Caco-2 (cell line): ENCODE measurements at regions not wholly inside any gene's neighbourhood (a gene's known extent, or its start where the extent isn't known, plus 50 kb on each side); places are given as distances from the start of the nearest gene placed in this dataset.
A peak's percentile ranks its signal among the peaks of the same experiment; 100 is the strongest.

Experiments
- BruUV-seq: library from RNA; stranded (reverse); fragments of 400-500 nt; replicated peaks from 2 replicates; lab custom pipeline; 2021; lab: Mats Ljungman, UMichigan
- CTCF ChIA-PET: fragments of 300-600 bp; sonication (Branson Sonifier 250); formaldehyde crosslinking; loops from one replicate; lab custom pipeline; 2022; ENCODE audit warnings: antibody characterized with exemption; lab: Charles Lee
- POLR2A ChIA-PET: fragments of 300-600 bp; sonication (Branson Sonifier 250); formaldehyde crosslinking; loops from one replicate; lab custom pipeline; 2022; ENCODE audit warnings: antibody characterized with exemption; lab: Charles Lee
- DNase-seq, 2 experiments: peaks; one replicate each; pipeline versions ENCODE4 v3.0.0 to v3.0.0-alpha.2; 2020 to 2022
- H3K27me3 ChIP-seq: replicated peaks from 2 replicates; pipeline ENCODE4 v1.6.0; 2011; ENCODE audit warnings: low read length; ENCODE audit not compliant: control insufficient read depth, insufficient read depth
- H3K36me3 ChIP-seq: 2 replicates; pipeline ENCODE4 v1.5.1; 2011; ENCODE audit warnings: low read length; ENCODE audit not compliant: control insufficient read depth, insufficient read depth
- H3K4me1 ChIP-seq: fragments of 250-450 bp; sonication (Bioruptor Pico); 2 replicates; pipeline ENCODE4 v1.5.1; 2020; ENCODE audit warnings: mild to moderate bottlenecking
- H3K4me3 ChIP-seq: 2 replicates; pipeline ENCODE4 v1.5.1; 2011; ENCODE audit warnings: low read depth, mild to moderate bottlenecking, control low read depth, low read length
- H3K9me3 ChIP-seq: fragments of 250-450 bp; sonication (Bioruptor Pico); 2 replicates; pipeline ENCODE4 v1.5.1; 2020; ENCODE audit warnings: mild to moderate bottlenecking, moderate library complexity
- H3K27ac Mint-ChIP-seq: one replicate; pipeline ENCODE4 v1.8.0; 2022; ENCODE audit warnings: mixed read lengths; ENCODE audit not compliant: unreplicated experiment
- H3K27me3 Mint-ChIP-seq: one replicate; pipeline ENCODE4 v1.8.0; 2022; ENCODE audit warnings: mixed read lengths; ENCODE audit not compliant: insufficient read depth, unreplicated experiment
- H3K36me3 Mint-ChIP-seq: one replicate; pipeline ENCODE4 v1.8.0; 2022; ENCODE audit warnings: mild to moderate bottlenecking, mixed read lengths; ENCODE audit not compliant: insufficient read depth, unreplicated experiment
- H3K4me1 Mint-ChIP-seq: one replicate; pipeline ENCODE4 v1.8.0; 2022; ENCODE audit warnings: low read depth, mixed read lengths; ENCODE audit not compliant: unreplicated experiment
- H3K4me3 Mint-ChIP-seq: one replicate; pipeline ENCODE4 v1.8.0; 2022; ENCODE audit warnings: mild to moderate bottlenecking, moderate library complexity, mixed read lengths; ENCODE audit not compliant: unreplicated experiment
- H3K9me3 Mint-ChIP-seq: one replicate; pipeline ENCODE4 v1.8.0; 2022; ENCODE audit warnings: mixed read lengths; ENCODE audit not compliant: unreplicated experiment
- CTCF ChIP-seq, 2 experiments: fragments of 200-600 bp in 1 of 2; IDR thresholded peaks; 1 replicate in 1 of 2; 2 replicates in 1 of 2; pipeline versions ENCODE4 v1.5.1 to v1.8.0; 2011 to 2022; ENCODE audit warnings: antibody characterized with exemption in 1 of 2, control low read depth in 1 of 2, inconsistent platforms in 1 of 2, low read depth in 1 of 2, low read length in 1 of 2, mild to moderate bottlenecking in 1 of 2, moderate library complexity in 1 of 2; ENCODE audit not compliant: insufficient read depth in 1 of 2, severe bottlenecking in 1 of 2, unreplicated experiment in 1 of 2
- intact Hi-C: fragments of 100-400 bp; cut with micrococcal nuclease; formaldehyde crosslinking; loops from one replicate; pipeline ENCODE4 v1.10.0; 2022; ENCODE audit not compliant: unreplicated experiment

GRCh38 chr7:153808117-153808516, 244.1 kb upstream of the DPP6 start:
- Mint-ChIP-seq H3K36me3 (no peaks in the 10 kb centered on the region), H3K27ac (no peak overlapping the region), H3K4me3 (no peak overlapping the region), H3K4me1 (no peaks in the 10 kb centered on the region), H3K9me3 (no peaks in the 10 kb centered on the region), H3K27me3 (no peaks in the 10 kb centered on the region)
- Histone ChIP-seq H3K27me3 (no peaks in the 10 kb centered on the region), H3K9me3 (no peaks in the 10 kb centered on the region), H3K4me1 (no peaks in the 10 kb centered on the region), H3K36me3 (no peaks in the 10 kb centered on the region), H3K4me3 (no peak overlapping the region)
- no peak for DNase-seq
- ChIA-PET POLR2A (no interaction called here), CTCF (no interaction called here)
- no TSS peak for BruUV-seq
- TF ChIP-seq CTCF (IDR thresholded peaks at IDR 0.05; ENCODE audit: insufficient read depth in 1 of 2, low read depth in 1 of 2, low read length in 1 of 2, severe bottlenecking in 1 of 2, unreplicated experiment in 1 of 2): no peak
- intact Hi-C loops: no loop called here

GRCh38 chr7:153829525-153829924, 222.7 kb upstream of the DPP6 start:
- Mint-ChIP-seq H3K27me3 (no peaks in the 10 kb centered on the region), H3K9me3 (no peaks in the 10 kb centered on the region), H3K4me3 (no peak overlapping the region), H3K36me3 (no peaks in the 10 kb centered on the region), H3K27ac (no peak overlapping the region), H3K4me1 (no peaks in the 10 kb centered on the region)
- CTCF ChIA-PET: no interaction called here
- no peaks in the 10 kb centered on the region for H3K36me3 ChIP-seq
- TF ChIP-seq CTCF (IDR thresholded peaks at IDR 0.05; ENCODE audit: insufficient read depth in 1 of 2, low read depth in 1 of 2, low read length in 1 of 2, severe bottlenecking in 1 of 2, unreplicated experiment in 1 of 2): no peak
- BruUV-seq: no TSS peak
- POLR2A ChIA-PET: no interaction called here
- H3K9me3 ChIP-seq: no peaks in the 10 kb centered on the region
- H3K27me3 ChIP-seq: no peaks in the 10 kb centered on the region
- H3K4me3 ChIP-seq: no peak overlapping the region
- intact Hi-C loops: no loop called here
- DNase-seq: no peak
- H3K4me1 ChIP-seq: no peaks in the 10 kb centered on the region

- no peaks in the 10 kb centered on the region for H3K4me1 ChIP-seq
- intact Hi-C loops: loop anchor here (10.0 kb wide), 1 partner anchor 447 kb away; no protein-coding TSS in a partner anchor
These were observed 220.0 kb upstream of the DPP6 start for GRCh38 chr7:153832160-153832559.

More at GRCh38 chr7:153832160-153832559, 220.0 kb upstream of the DPP6 start:
- Histone ChIP-seq H3K4me3 (no peak overlapping the region), H3K9me3 (no peaks in the 10 kb centered on the region), H3K27me3 (no peaks in the 10 kb centered on the region), H3K36me3 (no peaks in the 10 kb centered on the region)
- POLR2A ChIA-PET: no interaction called here
- Mint-ChIP-seq H3K27ac (no peak overlapping the region), H3K27me3 (no peaks in the 10 kb centered on the region), H3K9me3 (no peaks in the 10 kb centered on the region), H3K4me1 (no peaks in the 10 kb centered on the region), H3K36me3 (no peaks in the 10 kb centered on the region), H3K4me3 (no peak overlapping the region)
- no TSS peak for BruUV-seq
- CTCF ChIA-PET: no interaction called here
- peak in 1 of 2 experiments; percentile 14 for TF ChIP-seq CTCF (IDR thresholded peaks at IDR 0.05; ENCODE audit: insufficient read depth in 1 of 2, low read depth in 1 of 2, low read length in 1 of 2, severe bottlenecking in 1 of 2, unreplicated experiment in 1 of 2)
- DNase-seq: no peak
